ENCODE measurements at regions not wholly inside any gene's neighbourhood (a gene's known extent, or its start where the extent isn't known, plus 50 kb on each side); places are given as distances from the start of the nearest gene placed in this dataset.

DNA sequence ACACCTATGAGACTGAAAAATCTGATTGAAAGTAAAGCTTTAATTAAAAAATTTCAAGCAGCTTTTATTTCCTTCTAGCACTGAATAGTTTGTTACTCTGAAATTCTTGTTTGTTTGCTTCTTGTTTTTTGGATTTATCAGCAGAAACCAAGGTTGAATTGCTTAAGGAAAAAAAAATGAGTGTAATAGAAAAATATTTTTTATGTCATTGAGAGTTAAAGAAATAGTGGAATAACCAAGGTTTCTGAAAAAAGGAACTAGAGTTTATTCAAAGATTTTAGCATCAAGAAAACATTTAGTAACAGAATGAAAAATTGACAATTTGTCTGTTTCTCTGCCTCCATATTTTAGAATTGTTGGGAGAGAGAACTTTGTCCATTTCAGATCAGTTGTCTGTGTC lies 1852.2 kb downstream of the PCDH7 start:
- no peaks in the 10 kb centered on the region for H3K27me3 ChIP-seq (ENCODE audit: control insufficient read depth, insufficient read depth, low read length)
- no peak overlapping the region for H3K4me2 ChIP-seq (ENCODE audit: low read length)
- H3K4me3 ChIP-seq (ENCODE audit: low read length), result no peak overlapping the region
- H3K4me1 ChIP-seq (ENCODE audit: control insufficient read depth, insufficient read depth, low read length), result no peaks in the 10 kb centered on the region
- no peaks in the 10 kb centered on the region for H3K9me3 ChIP-seq (replicated peaks; ENCODE audit: low read length)
- H3K36me3 ChIP-seq (ENCODE audit: insufficient read depth, low read length), result no peaks in the 10 kb centered on the region
- H3K9ac ChIP-seq (ENCODE audit: low read depth, low read length), result no peak overlapping the region

- H3K4me3 ChIP-seq (ENCODE audit: low read length), result no peak overlapping the region
These were observed 1854.6 kb downstream of the PCDH7 start for GRCh38 chr4:32574803-32575202.

DNA sequence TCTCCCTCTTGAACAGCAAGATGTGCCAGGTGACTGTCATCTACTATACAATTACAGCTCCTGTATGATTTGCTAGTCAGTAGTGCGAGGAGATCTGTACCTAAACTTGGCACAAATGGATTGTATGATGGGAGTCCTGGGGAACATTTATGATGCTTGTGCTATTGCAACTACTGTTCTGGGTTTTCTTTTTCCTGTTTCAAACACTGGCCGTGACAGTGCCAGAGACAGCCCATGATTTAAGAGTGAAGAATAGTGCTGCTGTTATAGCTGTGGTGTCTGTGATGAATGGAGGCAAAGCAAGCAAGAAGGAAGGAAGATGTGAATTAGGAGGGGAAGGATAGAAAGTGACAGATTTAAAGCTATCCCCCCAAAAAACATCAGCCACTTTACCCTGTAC lies 1868.9 kb downstream of the PCDH7 start:
- Histone ChIP-seq H3K36me3 (ENCODE audit: insufficient read depth, low read length) (no peaks in the 10 kb centered on the region), H3K4me2 (ENCODE audit: low read length) (no peak overlapping the region), H3K9me3 (replicated peaks; ENCODE audit: low read length) (no peaks in the 10 kb centered on the region), H3K9ac (ENCODE audit: low read depth, low read length) (no peak overlapping the region), H3K4me3 (ENCODE audit: low read length) (no peak overlapping the region), H3K4me1 (ENCODE audit: control insufficient read depth, insufficient read depth, low read length) (no peaks in the 10 kb centered on the region), H3K27me3 (ENCODE audit: control insufficient read depth, insufficient read depth, low read length) (no peaks in the 10 kb centered on the region)

More at GRCh38 chr4:32574803-32575202, 1854.6 kb downstream of the PCDH7 start:
- H3K36me3 ChIP-seq (ENCODE audit: insufficient read depth, low read length), result no peaks in the 10 kb centered on the region
- H3K4me2 ChIP-seq (ENCODE audit: low read length), result no peak overlapping the region
- H3K9me3 ChIP-seq (replicated peaks; ENCODE audit: low read length), result no peaks in the 10 kb centered on the region
- H3K4me1 ChIP-seq (ENCODE audit: control insufficient read depth, insufficient read depth, low read length), result no peaks in the 10 kb centered on the region
- no peak overlapping the region for H3K9ac ChIP-seq (ENCODE audit: low read depth, low read length)
- no peaks in the 10 kb centered on the region for H3K27me3 ChIP-seq (ENCODE audit: control insufficient read depth, insufficient read depth, low read length)

GRCh38 chr4:32589853-32590252 lies 1869.7 kb downstream of the PCDH7 start:
- Histone ChIP-seq H3K4me3 (ENCODE audit: low read length) (no peak overlapping the region), H3K27me3 (ENCODE audit: control insufficient read depth, insufficient read depth, low read length) (no peaks in the 10 kb centered on the region), H3K4me1 (ENCODE audit: control insufficient read depth, insufficient read depth, low read length) (no peaks in the 10 kb centered on the region), H3K36me3 (ENCODE audit: insufficient read depth, low read length) (no peaks in the 10 kb centered on the region), H3K9me3 (replicated peaks; ENCODE audit: low read length) (no peaks in the 10 kb centered on the region), H3K4me2 (ENCODE audit: low read length) (no peak overlapping the region), H3K9ac (ENCODE audit: low read depth, low read length) (no peak overlapping the region)

- no peak overlapping the region for H3K4me2 ChIP-seq (ENCODE audit: low read length)
- H3K4me1 ChIP-seq (ENCODE audit: control insufficient read depth, insufficient read depth, low read length), result no peaks in the 10 kb centered on the region
- no peak overlapping the region for H3K9ac ChIP-seq (ENCODE audit: low read depth, low read length)
- H3K9me3 ChIP-seq (replicated peaks; ENCODE audit: low read length), result no peaks in the 10 kb centered on the region
- no peaks in the 10 kb centered on the region for H3K27me3 ChIP-seq (ENCODE audit: control insufficient read depth, insufficient read depth, low read length)
- no peak overlapping the region for H3K4me3 ChIP-seq (ENCODE audit: low read length)
- H3K36me3 ChIP-seq (ENCODE audit: insufficient read depth, low read length), result no peaks in the 10 kb centered on the region
These were observed 1877.2 kb downstream of the PCDH7 start for GRCh38 chr4:32597354-32597753.

GRCh38 chr4:32601848-32602247 lies 1881.7 kb downstream of the PCDH7 start:
- Histone ChIP-seq H3K4me1 (ENCODE audit: control insufficient read depth, insufficient read depth, low read length) (no peaks in the 10 kb centered on the region), H3K4me3 (ENCODE audit: low read length) (no peak overlapping the region), H3K36me3 (ENCODE audit: insufficient read depth, low read length) (no peaks in the 10 kb centered on the region), H3K4me2 (ENCODE audit: low read length) (no peak overlapping the region), H3K9ac (ENCODE audit: low read depth, low read length) (no peak overlapping the region), H3K27me3 (ENCODE audit: control insufficient read depth, insufficient read depth, low read length) (no peaks in the 10 kb centered on the region), H3K9me3 (replicated peaks; ENCODE audit: low read length) (no peaks in the 10 kb centered on the region)

DNA sequence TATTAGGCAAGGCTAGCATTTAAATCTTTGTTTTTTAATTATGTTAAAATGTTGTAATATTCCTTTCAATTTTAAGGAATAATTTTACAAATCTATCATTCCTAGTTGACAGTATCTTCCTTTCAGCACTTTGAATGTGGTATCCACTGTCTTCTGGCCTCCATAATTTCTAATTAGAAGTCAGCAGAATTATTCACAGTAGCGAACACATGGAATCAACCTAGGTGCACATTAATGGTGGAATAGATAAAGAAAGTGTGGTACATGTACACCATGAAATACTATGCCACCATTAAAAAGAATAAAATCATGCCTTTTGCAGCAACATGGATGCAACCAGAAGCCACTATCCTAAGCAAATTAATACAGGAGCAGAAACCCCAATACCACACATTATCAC lies 1887.8 kb downstream of the PCDH7 start:
- no peaks in the 10 kb centered on the region for H3K27me3 ChIP-seq (ENCODE audit: control insufficient read depth, insufficient read depth, low read length)
- no peak overlapping the region for H3K4me3 ChIP-seq (ENCODE audit: low read length)
- no peaks in the 10 kb centered on the region for H3K4me1 ChIP-seq (ENCODE audit: control insufficient read depth, insufficient read depth, low read length)
- no peaks in the 10 kb centered on the region for H3K36me3 ChIP-seq (ENCODE audit: insufficient read depth, low read length)
- H3K9ac ChIP-seq (ENCODE audit: low read depth, low read length), result no peak overlapping the region
- H3K9me3 ChIP-seq (replicated peaks; ENCODE audit: low read length), result no peaks in the 10 kb centered on the region
- H3K4me2 ChIP-seq (ENCODE audit: low read length), result no peak overlapping the region

DNA sequence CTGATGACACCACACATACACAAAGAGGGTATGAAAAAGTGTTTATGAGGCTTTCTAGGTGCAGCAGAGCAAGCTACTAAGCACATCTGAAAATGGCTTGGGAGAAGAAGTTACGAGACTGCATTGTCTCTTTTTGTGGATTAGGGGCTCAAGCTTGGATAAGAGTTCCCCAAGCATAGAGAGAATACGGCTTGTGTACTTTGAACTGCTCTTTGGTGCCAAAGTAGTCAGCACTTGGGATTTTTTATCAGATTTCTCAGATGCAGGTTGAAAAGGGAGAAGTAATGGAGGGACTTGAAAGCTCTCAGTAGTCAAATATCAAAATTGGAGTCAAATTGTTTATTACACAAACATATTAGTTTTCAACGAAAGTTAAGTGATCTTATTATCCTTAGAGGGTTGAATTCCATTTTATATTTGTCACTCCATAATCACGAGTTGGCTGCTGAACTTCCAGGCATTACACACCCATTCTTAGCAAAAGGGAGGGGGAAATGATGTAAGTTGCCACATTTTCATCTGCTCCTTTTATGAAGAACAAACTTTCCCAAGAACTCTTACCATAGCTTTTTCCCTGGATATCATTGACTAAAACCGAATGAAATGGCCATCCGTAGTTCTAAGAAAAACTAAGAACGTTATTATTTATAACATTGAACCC lies 1904.9 kb downstream of the PCDH7 start:
- no peaks in the 10 kb centered on the region for H3K36me3 ChIP-seq (ENCODE audit: insufficient read depth, low read length)
- no peak overlapping the region for H3K4me3 ChIP-seq (ENCODE audit: low read length)
- no peaks in the 10 kb centered on the region for H3K4me1 ChIP-seq (ENCODE audit: control insufficient read depth, insufficient read depth, low read length)
- H3K27me3 ChIP-seq (ENCODE audit: control insufficient read depth, insufficient read depth, low read length), result no peaks in the 10 kb centered on the region
- H3K9me3 ChIP-seq (replicated peaks; ENCODE audit: low read length), result peaks cover 3% of the 10 kb centered on the region
- no peak overlapping the region for H3K4me2 ChIP-seq (ENCODE audit: low read length)
- H3K9ac ChIP-seq (ENCODE audit: low read depth, low read length), result no peak overlapping the region

DNA sequence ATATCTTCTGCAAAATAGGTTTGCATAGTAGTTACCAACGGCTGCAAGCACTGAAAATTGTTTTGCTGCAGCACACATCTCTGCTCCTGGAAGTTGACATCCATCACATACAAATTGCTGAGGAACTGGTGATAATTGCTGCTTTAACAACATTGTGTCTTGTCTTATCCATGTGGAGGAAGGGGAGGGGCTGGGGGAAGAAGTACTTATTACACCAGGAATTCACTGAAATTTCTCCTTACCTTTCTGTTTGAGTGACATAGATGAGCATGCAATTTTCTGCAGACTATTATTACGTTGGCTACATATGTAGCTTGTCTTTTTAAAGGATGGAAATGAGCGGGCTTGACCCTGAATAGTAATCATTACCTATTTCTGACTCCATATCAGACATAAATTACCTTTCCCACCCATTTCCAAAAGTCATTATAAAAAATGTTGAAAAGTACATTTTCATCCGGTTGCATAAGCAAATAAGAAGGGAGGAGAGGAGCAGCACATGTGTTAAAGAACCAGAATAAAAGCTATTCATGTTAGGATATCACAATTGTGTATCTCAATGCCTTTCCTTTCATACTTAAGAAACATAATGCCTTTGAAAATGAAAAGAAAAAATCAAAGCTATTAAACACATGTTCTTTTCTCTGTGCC lies 1905.6 kb downstream of the PCDH7 start:
- Histone ChIP-seq H3K27me3 (ENCODE audit: control insufficient read depth, insufficient read depth, low read length) (no peaks in the 10 kb centered on the region), H3K4me3 (ENCODE audit: low read length) (no peak overlapping the region), H3K4me1 (ENCODE audit: control insufficient read depth, insufficient read depth, low read length) (no peaks in the 10 kb centered on the region), H3K9ac (ENCODE audit: low read depth, low read length) (no peak overlapping the region), H3K36me3 (ENCODE audit: insufficient read depth, low read length) (no peaks in the 10 kb centered on the region), H3K9me3 (replicated peaks; ENCODE audit: low read length) (peaks cover 3% of the 10 kb centered on the region), H3K4me2 (ENCODE audit: low read length) (no peak overlapping the region)

DNA sequence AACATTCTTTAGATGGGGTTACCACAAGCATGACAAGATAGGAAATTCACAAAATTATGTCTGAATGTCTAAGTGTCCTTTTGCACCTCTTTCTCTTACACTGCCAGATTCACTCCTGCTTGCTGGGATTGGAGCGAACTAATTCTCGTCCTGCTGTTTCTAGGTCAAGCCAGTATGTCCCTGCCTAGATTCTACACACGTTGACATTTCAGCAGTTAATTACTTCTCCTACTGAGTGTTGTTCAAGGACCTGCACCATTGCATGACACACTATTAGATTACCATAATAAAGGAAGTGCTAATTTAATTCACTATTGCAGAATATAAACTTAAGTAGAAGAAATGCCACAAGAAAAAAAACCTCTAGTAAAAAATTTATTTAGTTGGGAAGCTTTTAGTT lies 1911.7 kb downstream of the PCDH7 start:
- Histone ChIP-seq H3K36me3 (ENCODE audit: insufficient read depth, low read length) (no peaks in the 10 kb centered on the region), H3K9ac (ENCODE audit: low read depth, low read length) (no peak overlapping the region), H3K4me2 (ENCODE audit: low read length) (no peak overlapping the region), H3K27me3 (ENCODE audit: control insufficient read depth, insufficient read depth, low read length) (no peaks in the 10 kb centered on the region), H3K4me3 (ENCODE audit: low read length) (no peak overlapping the region), H3K9me3 (replicated peaks; ENCODE audit: low read length) (no peaks in the 10 kb centered on the region), H3K4me1 (ENCODE audit: control insufficient read depth, insufficient read depth, low read length) (no peaks in the 10 kb centered on the region)

DNA sequence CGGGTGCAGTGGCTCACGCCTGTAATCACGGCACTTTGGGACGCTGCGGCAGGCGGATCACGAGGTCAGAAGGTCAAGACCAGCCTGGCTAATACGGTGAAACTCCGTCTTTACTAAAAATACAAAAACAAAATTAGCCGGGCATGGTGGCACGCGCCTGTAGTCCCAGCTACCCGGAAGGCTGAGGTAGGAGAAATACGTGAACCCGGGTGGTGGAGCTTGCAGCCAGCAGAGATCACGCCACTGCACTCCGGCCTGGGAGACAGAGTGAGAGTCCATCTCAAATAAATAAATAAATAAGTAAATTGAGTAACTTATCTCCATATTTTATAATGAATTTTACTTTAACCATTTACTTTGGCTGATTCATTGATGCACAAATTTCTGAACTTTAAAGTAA lies 1913.3 kb downstream of the PCDH7 start:
- Histone ChIP-seq H3K4me1 (ENCODE audit: control insufficient read depth, insufficient read depth, low read length) (no peaks in the 10 kb centered on the region), H3K4me2 (ENCODE audit: low read length) (no peak overlapping the region), H3K9ac (ENCODE audit: low read depth, low read length) (no peak overlapping the region), H3K4me3 (ENCODE audit: low read length) (no peak overlapping the region), H3K27me3 (ENCODE audit: control insufficient read depth, insufficient read depth, low read length) (no peaks in the 10 kb centered on the region), H3K36me3 (ENCODE audit: insufficient read depth, low read length) (no peaks in the 10 kb centered on the region), H3K9me3 (replicated peaks; ENCODE audit: low read length) (no peaks in the 10 kb centered on the region)

DNA sequence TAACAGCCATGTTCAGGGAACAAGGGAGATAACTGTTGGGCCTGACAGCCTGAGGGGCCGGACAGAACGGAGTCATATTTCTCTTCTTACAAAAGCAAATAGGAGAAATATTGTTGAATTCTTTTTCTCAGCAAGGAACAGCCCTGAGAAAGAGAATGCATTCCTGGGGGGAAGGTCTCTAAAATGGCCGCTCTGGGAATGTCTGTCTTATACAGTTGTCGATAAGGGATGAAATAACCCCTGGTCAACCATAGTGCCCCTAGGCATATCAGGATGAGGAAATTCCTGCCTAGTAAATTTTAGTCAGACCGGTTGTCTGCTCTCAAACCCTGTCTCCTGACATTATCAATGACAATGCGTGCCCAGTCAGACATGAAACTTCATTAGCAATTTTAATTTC lies 1925.5 kb downstream of the PCDH7 start:
- Histone ChIP-seq H3K4me1 (ENCODE audit: control insufficient read depth, insufficient read depth, low read length) (no peaks in the 10 kb centered on the region), H3K9ac (ENCODE audit: low read depth, low read length) (no peak overlapping the region), H3K4me2 (ENCODE audit: low read length) (no peak overlapping the region), H3K9me3 (replicated peaks; ENCODE audit: low read length) (no peaks in the 10 kb centered on the region), H3K36me3 (ENCODE audit: insufficient read depth, low read length) (no peaks in the 10 kb centered on the region), H3K27me3 (ENCODE audit: control insufficient read depth, insufficient read depth, low read length) (no peaks in the 10 kb centered on the region), H3K4me3 (ENCODE audit: low read length) (no peak overlapping the region)
